Activated naive CD8-positive, alpha-beta T cell treated with anti-CD3 and anti-CD28 coated beads, Interleukin-2, amount 50 U/mL, for 24 hours (primary cell): ENCODE measurements at regions not wholly inside any gene's neighbourhood (a gene's known extent, or its start where the extent isn't known, plus 50 kb on each side); places are given as distances from the start of the nearest gene placed in this dataset.
"Not testable (repeated sequence)": the region's sequence is repeated elsewhere in the genome, so short reads cannot be mapped to it uniquely, and the experiment has no call there.

Experiments
- ATAC-seq: fragments of 150-1000 bp; cut with Tn5 transposase; one replicate; pipeline ENCODE4 v1.10.0; 2021
- DNase-seq: peaks from one replicate; pipeline ENCODE4 v3.0.0; 2021
- H3K27ac Mint-ChIP-seq: one replicate; pipeline ENCODE4 v1.8.0; 2021; ENCODE audit warnings: mild to moderate bottlenecking, mixed read lengths
- H3K27me3 Mint-ChIP-seq: one replicate; pipeline ENCODE4 v1.8.0; 2021; ENCODE audit warnings: mixed read lengths
- H3K36me3 Mint-ChIP-seq: one replicate; pipeline ENCODE4 v1.8.0; 2021; ENCODE audit warnings: low read depth, mixed read lengths
- H3K4me1 Mint-ChIP-seq: one replicate; pipeline ENCODE4 v1.8.0; 2021; ENCODE audit warnings: mixed read lengths
- H3K4me3 Mint-ChIP-seq: one replicate; pipeline ENCODE4 v1.8.0; 2021; ENCODE audit warnings: mild to moderate bottlenecking, moderate library complexity, mixed read lengths
- H3K9me3 Mint-ChIP-seq: one replicate; pipeline ENCODE4 v1.8.0; 2021; ENCODE audit warnings: mixed read lengths

DNA sequence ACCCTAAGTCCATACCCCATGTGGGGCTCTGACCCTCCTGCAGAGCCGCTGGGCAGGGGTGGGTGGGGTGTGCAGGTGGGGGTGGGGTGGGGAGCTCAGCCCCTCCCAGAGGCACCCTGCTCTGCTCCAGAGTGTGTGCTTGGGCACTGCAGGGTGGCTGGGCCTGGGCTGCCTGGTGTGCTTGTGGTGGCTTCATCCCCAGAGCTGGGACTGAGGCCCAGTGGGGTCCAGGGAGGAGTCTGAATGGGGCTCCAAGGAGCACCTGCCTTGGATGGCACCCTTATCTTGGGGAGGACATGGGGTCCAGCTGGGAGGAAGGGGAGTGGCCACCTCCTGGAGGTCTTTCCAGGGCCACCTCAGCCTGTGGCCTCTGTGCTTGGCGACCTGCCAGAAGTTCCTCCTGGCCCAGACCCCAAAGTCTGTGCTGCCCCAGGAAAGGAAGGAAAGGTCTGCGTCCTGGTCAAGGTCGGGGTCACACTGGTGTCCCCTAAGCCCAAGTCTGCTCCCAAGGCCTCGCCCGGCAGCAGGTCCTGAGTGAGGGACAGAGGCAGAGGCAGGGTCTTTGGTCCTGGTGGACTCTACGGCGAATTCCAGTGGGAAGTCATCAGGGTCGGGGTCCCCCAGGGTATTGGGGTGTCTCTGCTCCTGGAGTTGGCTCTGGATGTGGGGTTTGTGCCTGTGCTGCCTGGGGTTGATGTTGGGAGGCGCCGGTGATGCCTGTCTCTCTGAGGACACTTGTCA, 373.4 kb downstream of the TMEM121 start:
- ATAC-seq (no peak), DNase-seq (no peak)
- Mint-ChIP-seq H3K4me1 (peaks cover 11% of the 10 kb centered on the region), H3K9me3 (no peaks in the 10 kb centered on the region), H3K27ac (no peak overlapping the region), H3K36me3 (no peaks in the 10 kb centered on the region), H3K27me3 (no peaks in the 10 kb centered on the region), H3K4me3 (no peak overlapping the region)

GRCh38 chr14:105900398-105901160, 374.2 kb downstream of the TMEM121 start:
- H3K36me3 Mint-ChIP-seq = no peaks in the 10 kb centered on the region
- H3K27me3 Mint-ChIP-seq = no peaks in the 10 kb centered on the region
- H3K4me3 Mint-ChIP-seq = no peak overlapping the region
- ATAC-seq = no peak
- H3K4me1 Mint-ChIP-seq = peaks cover 11% of the 10 kb centered on the region
- H3K9me3 Mint-ChIP-seq = no peaks in the 10 kb centered on the region
- no peak overlapping the region for H3K27ac Mint-ChIP-seq
- DNase-seq = no peak

DNA sequence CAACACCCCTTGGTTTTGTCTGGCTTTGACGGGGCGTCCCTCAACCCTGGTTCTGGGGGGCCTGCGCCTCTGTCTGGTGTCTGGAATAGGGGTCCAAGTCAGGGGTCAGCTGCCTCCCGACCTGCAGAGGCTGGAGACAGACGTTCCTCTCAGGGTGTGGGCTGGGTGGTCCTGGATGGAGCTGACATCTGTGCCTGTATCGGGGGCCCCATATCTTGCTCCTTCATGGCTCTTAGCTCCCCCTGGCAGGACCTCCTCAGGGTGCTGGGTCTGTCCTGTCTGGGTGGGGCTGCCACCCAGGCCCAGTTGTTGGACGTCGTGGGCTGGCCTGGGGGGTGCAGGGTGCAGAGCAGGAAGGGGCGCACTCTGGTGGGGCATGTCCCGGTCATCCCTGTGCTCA, 374.8 kb downstream of the TMEM121 start:
- no peaks in the 10 kb centered on the region for H3K9me3 Mint-ChIP-seq
- no peak overlapping the region for H3K27ac Mint-ChIP-seq
- no peak overlapping the region for H3K4me3 Mint-ChIP-seq
- H3K4me1 Mint-ChIP-seq = peaks cover 11% of the 10 kb centered on the region
- DNase-seq = no peak
- H3K36me3 Mint-ChIP-seq = no peaks in the 10 kb centered on the region
- no peaks in the 10 kb centered on the region for H3K27me3 Mint-ChIP-seq
- no peak for ATAC-seq

GRCh38 chr14:105902131-105902898, 375.9 kb downstream of the TMEM121 start:
- no peak for ATAC-seq
- no peak for DNase-seq
- Mint-ChIP-seq H3K36me3 (no peaks in the 10 kb centered on the region), H3K27ac (no peak overlapping the region), H3K27me3 (no peaks in the 10 kb centered on the region), H3K4me1 (peaks cover 2% of the 10 kb centered on the region), H3K4me3 (no peak overlapping the region), H3K9me3 (no peaks in the 10 kb centered on the region)

DNA sequence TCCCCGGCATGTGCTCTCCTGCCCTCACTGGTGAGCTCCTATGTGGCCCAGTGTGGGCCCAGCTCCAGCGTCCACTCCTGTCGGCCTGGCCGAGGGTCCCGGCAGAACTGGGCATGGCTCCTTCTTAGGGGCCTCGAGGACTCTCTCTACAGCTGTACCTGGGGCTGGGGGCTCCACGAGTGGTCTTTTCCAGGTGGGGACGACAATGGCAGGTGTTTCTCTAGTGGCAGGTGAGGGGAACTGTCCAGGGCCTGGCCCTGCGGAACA, 376.4 kb downstream of the TMEM121 start:
- H3K27me3 Mint-ChIP-seq, H3K27ac Mint-ChIP-seq, H3K4me1 Mint-ChIP-seq, ATAC-seq, DNase-seq, H3K9me3 Mint-ChIP-seq, H3K36me3 Mint-ChIP-seq, H3K4me3 Mint-ChIP-seq: not testable (repeated sequence)

GRCh38 chr14:105903971-105904370, 377.6 kb downstream of the TMEM121 start:
- no peak for DNase-seq
- H3K27ac Mint-ChIP-seq = no peak overlapping the region
- ATAC-seq = no peak
- no peaks in the 10 kb centered on the region for H3K9me3 Mint-ChIP-seq
- no peaks in the 10 kb centered on the region for H3K27me3 Mint-ChIP-seq
- H3K36me3 Mint-ChIP-seq = no peaks in the 10 kb centered on the region
- peaks cover 5% of the 10 kb centered on the region for H3K4me1 Mint-ChIP-seq
- H3K4me3 Mint-ChIP-seq = no peak overlapping the region

GRCh38 chr14:105904379-105904778, 378.0 kb downstream of the TMEM121 start:
- H3K9me3 Mint-ChIP-seq = no peaks in the 10 kb centered on the region
- no peak overlapping the region for H3K4me3 Mint-ChIP-seq
- H3K27me3 Mint-ChIP-seq = no peaks in the 10 kb centered on the region
- H3K4me1 Mint-ChIP-seq = peaks cover 5% of the 10 kb centered on the region
- H3K27ac Mint-ChIP-seq = no peak overlapping the region
- ATAC-seq (no peak), DNase-seq (no peak)
- no peaks in the 10 kb centered on the region for H3K36me3 Mint-ChIP-seq

DNA sequence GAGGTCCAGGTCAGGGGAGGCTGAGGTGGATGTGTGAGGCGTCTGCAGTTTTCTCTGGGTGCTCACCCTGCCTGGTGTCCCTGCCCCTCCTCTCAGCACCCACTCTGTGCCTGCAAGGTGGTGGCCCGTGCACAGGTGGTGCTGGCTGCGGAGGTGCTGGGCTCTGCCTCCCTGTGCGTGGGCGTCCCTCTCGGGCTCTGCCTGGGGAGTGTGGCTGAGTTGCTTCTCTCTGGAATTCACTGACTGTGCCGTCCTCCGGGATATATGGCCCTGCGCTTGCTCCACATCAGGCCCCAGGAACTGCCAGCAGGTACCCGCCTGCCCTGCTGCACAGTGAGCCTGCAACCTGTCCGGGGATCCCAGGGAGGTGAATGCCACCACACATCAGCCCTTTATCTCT, 379.1 kb downstream of the TMEM121 start:
- Mint-ChIP-seq H3K27me3 (peaks cover 3% of the 10 kb centered on the region), H3K4me3 (no peak overlapping the region), H3K4me1 (peaks cover 7% of the 10 kb centered on the region), H3K9me3 (no peaks in the 10 kb centered on the region), H3K36me3 (no peaks in the 10 kb centered on the region), H3K27ac (no peak overlapping the region)
- ATAC-seq (no peak), DNase-seq (no peak)

DNA sequence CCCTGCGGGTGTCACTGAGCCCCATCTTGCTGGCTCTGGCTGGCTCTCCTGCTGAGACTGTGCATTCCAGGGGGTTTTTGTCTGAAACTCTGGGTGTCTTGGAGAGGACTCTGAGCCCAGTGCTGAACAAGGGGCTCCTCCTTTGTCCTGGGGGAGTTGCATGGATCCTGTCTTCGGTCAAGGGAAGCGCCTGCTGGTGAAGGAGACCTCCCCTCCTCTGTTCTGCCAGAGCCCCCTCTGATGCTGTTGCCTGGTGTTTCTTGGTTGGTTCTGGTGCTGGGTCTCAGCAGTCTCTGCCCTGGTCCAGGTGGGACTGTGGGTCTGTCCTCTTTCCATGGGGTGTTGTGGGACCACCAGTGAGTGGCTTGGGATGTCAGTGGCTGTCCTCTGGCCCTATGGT, 380.9 kb downstream of the TMEM121 start:
- Mint-ChIP-seq H3K27ac (no peak overlapping the region), H3K27me3 (peaks cover 3% of the 10 kb centered on the region), H3K9me3 (no peaks in the 10 kb centered on the region), H3K36me3 (no peaks in the 10 kb centered on the region), H3K4me1 (peaks cover 7% of the 10 kb centered on the region), H3K4me3 (no peak overlapping the region)
- ATAC-seq (no peak), DNase-seq (no peak)

DNA sequence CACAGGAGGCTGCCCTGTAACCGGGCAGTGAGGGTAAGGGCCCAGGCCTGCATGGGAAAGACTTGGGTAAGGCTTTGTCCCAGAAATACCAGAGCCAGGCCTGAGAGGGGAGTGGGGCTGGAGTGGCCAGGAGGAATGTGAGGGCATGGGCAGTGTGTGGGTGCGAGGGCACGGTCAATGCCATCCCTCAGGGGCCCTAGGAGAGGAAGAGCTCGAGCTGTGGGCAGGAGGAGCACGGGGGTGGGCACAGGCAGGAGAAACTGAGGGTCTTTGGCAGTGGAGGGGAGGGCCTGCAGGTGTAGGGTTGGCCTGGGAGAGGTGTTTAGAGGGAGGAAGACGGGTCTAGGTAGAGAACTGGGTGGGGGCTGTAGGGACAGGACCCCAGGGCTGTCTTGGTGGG, 381.6 kb downstream of the TMEM121 start:
- Mint-ChIP-seq H3K9me3 (no peaks in the 10 kb centered on the region), H3K36me3 (no peaks in the 10 kb centered on the region), H3K4me1 (peaks cover 7% of the 10 kb centered on the region), H3K27ac (no peak overlapping the region), H3K27me3 (peaks cover 3% of the 10 kb centered on the region), H3K4me3 (no peak overlapping the region)
- DNase-seq (no peak), ATAC-seq (no peak)

GRCh38 chr14:105908481-105908911, 382.1 kb downstream of the TMEM121 start:
- H3K4me3 Mint-ChIP-seq = no peak overlapping the region
- H3K27me3 Mint-ChIP-seq = peaks cover 3% of the 10 kb centered on the region
- DNase-seq (peak; percentile 19), ATAC-seq (no peak)
- no peaks in the 10 kb centered on the region for H3K9me3 Mint-ChIP-seq
- H3K27ac Mint-ChIP-seq = no peak overlapping the region
- no peaks in the 10 kb centered on the region for H3K36me3 Mint-ChIP-seq
- H3K4me1 Mint-ChIP-seq = peaks cover 7% of the 10 kb centered on the region

DNA sequence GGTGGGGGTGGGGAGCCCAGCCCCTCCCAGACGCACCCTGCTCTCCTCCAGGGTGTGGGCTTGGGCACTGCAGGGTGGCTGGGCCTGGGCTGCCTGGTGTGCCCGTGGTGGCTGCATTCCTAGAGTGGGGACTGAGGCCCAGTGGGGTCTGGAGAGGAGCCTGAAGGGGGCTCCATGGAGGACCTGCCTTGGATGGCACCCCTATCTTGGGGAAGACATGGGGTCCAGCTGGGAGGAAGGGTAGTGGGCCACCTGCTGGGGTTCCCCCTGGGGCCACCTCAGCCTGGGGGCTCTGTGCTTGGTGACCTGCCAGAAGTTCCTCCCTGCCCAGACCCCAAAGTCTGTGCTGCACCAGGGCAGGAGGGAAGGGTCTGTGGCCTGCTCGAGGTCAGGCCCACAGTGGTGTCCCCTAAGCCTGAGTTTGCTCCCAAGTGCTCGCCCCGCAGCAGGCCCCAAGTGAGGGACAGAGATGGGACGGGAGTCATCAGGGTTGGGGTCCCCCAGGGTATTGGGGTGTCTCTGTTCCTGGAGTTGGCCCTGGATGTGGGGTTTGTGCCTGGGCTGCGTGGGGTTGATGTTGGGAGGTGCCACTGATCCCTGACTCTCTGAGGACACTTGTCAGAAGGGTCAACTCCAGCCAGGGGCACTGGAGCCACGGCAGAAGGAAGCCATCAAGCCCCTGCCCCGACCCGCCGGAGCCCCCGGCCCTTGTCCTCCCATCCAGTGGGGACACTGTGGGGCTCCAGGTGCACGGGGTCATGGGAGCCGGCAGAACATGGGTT, 382.9 kb downstream of the TMEM121 start:
- no peak overlapping the region for H3K27ac Mint-ChIP-seq
- H3K4me3 Mint-ChIP-seq = no peak overlapping the region
- ATAC-seq = no peak

GRCh38 chr14:105909828-105910120, 383.4 kb downstream of the TMEM121 start:
- not testable (repeated sequence) for H3K4me3 Mint-ChIP-seq, H3K9me3 Mint-ChIP-seq, H3K27me3 Mint-ChIP-seq, H3K36me3 Mint-ChIP-seq, H3K4me1 Mint-ChIP-seq, ATAC-seq, H3K27ac Mint-ChIP-seq, DNase-seq

More for the DNA sequence above, 382.9 kb downstream of the TMEM121 start:
- Mint-ChIP-seq H3K4me1 (peaks cover 7% of the 10 kb centered on the region), H3K27me3 (peaks cover 3% of the 10 kb centered on the region), H3K9me3 (no peaks in the 10 kb centered on the region), H3K36me3 (no peaks in the 10 kb centered on the region)
- no peak for DNase-seq

- Mint-ChIP-seq H3K9me3 (no peaks in the 10 kb centered on the region), H3K27ac (no peak overlapping the region), H3K4me3 (no peak overlapping the region), H3K4me1 (peaks cover 7% of the 10 kb centered on the region), H3K36me3 (no peaks in the 10 kb centered on the region), H3K27me3 (peaks cover 3% of the 10 kb centered on the region)
- DNase-seq = no peak
- no peak for ATAC-seq
These were observed 384.0 kb downstream of the TMEM121 start for GRCh38 chr14:105910426-105910825.
